K562 (cell line): ENCODE measurements at regions not wholly inside any gene's neighbourhood (a gene's known extent, or its start where the extent isn't known, plus 50 kb on each side); places are given as distances from the start of the nearest gene placed in this dataset.

Experiments
- ADNP ChIP-seq: fragments of 200-800 bp; sonication (Bioruptor generic); IDR thresholded peaks from 2 replicates; pipeline ENCODE4 v1.6.1; 2016; ENCODE audit warnings: missing genetic modification characterization, missing compliant biosample characterization
- BCOR ChIP-seq: fragments of 450-650 bp; IDR thresholded peaks from 2 replicates; pipeline ENCODE4 v1.6.1; 2016
- CBX5 ChIP-seq: IDR thresholded peaks from 2 replicates; pipeline ENCODE4 v1.6.1; 2014; ENCODE audit warnings: low read depth, borderline replicate concordance
- CREB1 ChIP-seq, 2 experiments: sonication (generic) in 1 of 2; formaldehyde crosslinking in 1 of 2; IDR thresholded peaks; 2 replicates each; pipeline versions ENCODE4 v1.6.1 to v1.8.0; 2012 to 2022; ENCODE audit warnings: inconsistent platforms in 1 of 2, mild to moderate bottlenecking in 1 of 2, missing genetic modification reagents in 1 of 2, moderate library complexity in 1 of 2
- HMG20B ChIP-seq: fragments of 250-450 bp; sonication (Bioruptor Pico); IDR thresholded peaks from 2 replicates; pipeline ENCODE4 v1.5.0; 2021; ENCODE audit warnings: mild to moderate bottlenecking
- KDM1A ChIP-seq, 2 experiments: fragments of 450-650 bp; IDR thresholded peaks; 2 replicates each; pipeline ENCODE4 v1.6.1; 2016; ENCODE audit warnings: mild to moderate bottlenecking in 2 of 2
- KLF13 ChIP-seq: fragments of 450-650 bp; IDR thresholded peaks from 2 replicates; pipeline ENCODE4 v1.6.1; 2016; ENCODE audit warnings: missing genetic modification characterization, low read depth, mild to moderate bottlenecking, missing compliant biosample characterization, moderate library complexity, borderline replicate concordance
- NFE2L1 ChIP-seq: fragments of 450-650 bp; IDR thresholded peaks from 2 replicates; pipeline ENCODE4 v1.6.1; 2016; ENCODE audit warnings: missing genetic modification characterization, low read depth, mild to moderate bottlenecking, missing compliant biosample characterization, moderate library complexity, borderline replicate concordance
- NFYB ChIP-seq: IDR thresholded peaks from 2 replicates; pipeline ENCODE4 v1.6.1; 2011; ENCODE audit warnings: mild to moderate bottlenecking, moderate library complexity; ENCODE audit not compliant: insufficient read length; ENCODE audit errors: extremely low read depth
- PHB ChIP-seq: fragments of 250-450 bp; sonication (Bioruptor Pico); IDR thresholded peaks from 2 replicates; pipeline ENCODE4 v1.5.0; 2021
- PHB2 ChIP-seq: fragments of 450-650 bp; IDR thresholded peaks from 2 replicates; pipeline ENCODE4 v1.6.1; 2017; ENCODE audit warnings: low read depth
- SREBF2 ChIP-seq: sonication (generic); formaldehyde crosslinking; IDR thresholded peaks from 2 replicates; pipeline ENCODE4 v1.4.0; 2020; ENCODE audit warnings: mild to moderate bottlenecking, missing genetic modification reagents
- TAF7 ChIP-seq: fragments of 450-650 bp; IDR thresholded peaks from 2 replicates; pipeline ENCODE4 v1.6.1; 2016; ENCODE audit warnings: missing genetic modification characterization, missing compliant biosample characterization
- ZNF140 ChIP-seq: fragments of 250-450 bp; sonication (Bioruptor Pico); IDR thresholded peaks from 2 replicates; pipeline ENCODE4 v1.8.0; 2021; ENCODE audit warnings: moderate library complexity, mild to moderate bottlenecking, inconsistent platforms
- ZNF274 ChIP-seq: IDR thresholded peaks from 2 replicates; pipeline ENCODE4 v1.6.1; 2011; ENCODE audit warnings: low read depth, mild to moderate bottlenecking, low read length, moderate library complexity, borderline replicate concordance
- ZNF316 ChIP-seq: fragments of 450-650 bp; IDR thresholded peaks from 2 replicates; pipeline ENCODE4 v1.6.1; 2016
- ZNF408 ChIP-seq: fragments of 250-450 bp; sonication (Bioruptor Pico); IDR thresholded peaks from 2 replicates; pipeline ENCODE4 v1.4.0; 2020; ENCODE audit warnings: low read depth, mild to moderate bottlenecking, moderate library complexity
- ZNF707 ChIP-seq: fragments of 250-450 bp; sonication (Bioruptor Pico); conservative IDR thresholded peaks from 2 replicates; pipeline ENCODE4 v1.8.0; 2022; ENCODE audit warnings: inconsistent platforms, mild to moderate bottlenecking, moderate library complexity
- TF ChIP-seq, protein P1 (sequence below): fragments of 450-650 bp; formaldehyde crosslinking; IDR thresholded peaks from 2 replicates; pipeline ENCODE4 v1.4.0; 2022; ENCODE audit warnings: missing genetic modification characterization
- TF ChIP-seq, protein P2 (sequence below): fragments of 450-650 bp; IDR thresholded peaks from 2 replicates; pipeline ENCODE4 v1.6.1; 2017; ENCODE audit warnings: antibody characterized with exemption
- TF ChIP-seq, protein P3 (sequence below): fragments of 250-450 bp; sonication (Bioruptor Pico); IDR thresholded peaks from 2 replicates; pipeline ENCODE4 v1.5.0; 2021
- TF ChIP-seq, protein P4 (sequence below): fragments of 250-450 bp; sonication (Bioruptor Pico); IDR thresholded peaks from 2 replicates; pipeline ENCODE4 v1.8.0; 2022; ENCODE audit warnings: inconsistent platforms, mild to moderate bottlenecking, moderate library complexity, borderline replicate concordance

DNA sequence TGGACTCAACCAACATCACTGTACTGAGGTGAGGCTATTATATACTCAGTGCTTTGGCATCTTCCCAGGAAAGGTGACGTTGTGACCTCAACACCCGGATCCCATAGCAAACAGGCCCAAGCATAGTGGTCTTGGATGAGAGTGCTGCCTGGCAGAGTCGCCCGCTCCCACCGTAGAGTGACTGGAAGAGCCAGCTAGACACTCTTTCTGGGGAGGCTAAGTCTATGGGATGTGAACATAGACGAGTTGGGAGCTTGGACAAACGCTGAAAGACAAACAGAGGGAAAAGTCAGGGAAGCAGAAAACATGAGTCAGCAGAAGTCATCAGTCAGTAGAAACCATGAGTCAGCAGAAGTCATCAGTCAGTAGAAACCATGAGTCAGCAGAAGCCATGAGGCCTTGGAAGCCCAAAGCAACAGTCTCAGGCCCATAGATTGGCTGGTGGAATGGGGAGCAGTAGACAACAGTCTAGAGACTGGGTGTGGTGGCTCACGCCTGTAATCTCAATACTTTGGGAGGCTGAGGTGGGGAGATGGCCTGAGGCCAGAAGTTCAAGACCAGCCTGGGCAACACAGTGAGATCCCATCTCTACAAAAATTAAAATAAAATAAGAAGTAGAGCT is 66.4 kb upstream of the MAP1LC3B2 start (continued):
- TF ChIP-seq KDM1A (IDR thresholded peaks at IDR 0.05): peak; percentile 85 to 93
- no peak for TF ChIP-seq CREB1 (IDR thresholded peaks at IDR 0.05)
- no peak for TF ChIP-seq CREB1 (CRISPR knock-in tag; IDR thresholded peaks at IDR 0.05)
- no peak for TF ChIP-seq PHB (CRISPR knock-in tag)
- TF ChIP-seq, protein P1, sequence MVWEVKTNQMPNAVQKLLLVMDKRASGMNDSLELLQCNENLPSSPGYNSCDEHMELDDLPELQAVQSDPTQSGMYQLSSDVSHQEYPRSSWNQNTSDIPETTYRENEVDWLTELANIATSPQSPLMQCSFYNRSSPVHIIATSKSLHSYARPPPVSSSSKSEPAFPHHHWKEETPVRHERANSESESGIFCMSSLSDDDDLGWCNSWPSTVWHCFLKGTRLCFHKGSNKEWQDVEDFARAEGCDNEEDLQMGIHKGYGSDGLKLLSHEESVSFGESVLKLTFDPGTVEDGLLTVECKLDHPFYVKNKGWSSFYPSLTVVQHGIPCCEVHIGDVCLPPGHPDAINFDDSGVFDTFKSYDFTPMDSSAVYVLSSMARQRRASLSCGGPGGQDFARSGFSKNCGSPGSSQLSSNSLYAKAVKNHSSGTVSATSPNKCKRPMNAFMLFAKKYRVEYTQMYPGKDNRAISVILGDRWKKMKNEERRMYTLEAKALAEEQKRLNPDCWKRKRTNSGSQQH (CRISPR knock-in tag): 0 out of 2 replicates have a peak, but pooled peaks have one; percentile 73
- TF ChIP-seq ZNF316: peak; percentile 100
- no peak for TF ChIP-seq SREBF2 (CRISPR knock-in tag)
- TF ChIP-seq, protein P2, sequence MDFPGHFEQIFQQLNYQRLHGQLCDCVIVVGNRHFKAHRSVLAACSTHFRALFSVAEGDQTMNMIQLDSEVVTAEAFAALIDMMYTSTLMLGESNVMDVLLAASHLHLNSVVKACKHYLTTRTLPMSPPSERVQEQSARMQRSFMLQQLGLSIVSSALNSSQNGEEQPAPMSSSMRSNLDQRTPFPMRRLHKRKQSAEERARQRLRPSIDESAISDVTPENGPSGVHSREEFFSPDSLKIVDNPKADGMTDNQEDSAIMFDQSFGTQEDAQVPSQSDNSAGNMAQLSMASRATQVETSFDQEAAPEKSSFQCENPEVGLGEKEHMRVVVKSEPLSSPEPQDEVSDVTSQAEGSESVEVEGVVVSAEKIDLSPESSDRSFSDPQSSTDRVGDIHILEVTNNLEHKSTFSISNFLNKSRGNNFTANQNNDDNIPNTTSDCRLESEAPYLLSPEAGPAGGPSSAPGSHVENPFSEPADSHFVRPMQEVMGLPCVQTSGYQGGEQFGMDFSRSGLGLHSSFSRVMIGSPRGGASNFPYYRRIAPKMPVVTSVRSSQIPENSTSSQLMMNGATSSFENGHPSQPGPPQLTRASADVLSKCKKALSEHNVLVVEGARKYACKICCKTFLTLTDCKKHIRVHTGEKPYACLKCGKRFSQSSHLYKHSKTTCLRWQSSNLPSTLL: no peak
- no peak for TF ChIP-seq KLF13 (tag)
- peak; percentile 100 for TF ChIP-seq NFE2L1
- TF ChIP-seq ZNF274: no peak
- TF ChIP-seq CBX5: peak; percentile 62; the same call in 1 of the 2 replicates
- TF ChIP-seq TAF7: no peak; the same call in 1 of the 2 replicates
- TF ChIP-seq ADNP (tag): peak; percentile 94
- TF ChIP-seq, protein P3, sequence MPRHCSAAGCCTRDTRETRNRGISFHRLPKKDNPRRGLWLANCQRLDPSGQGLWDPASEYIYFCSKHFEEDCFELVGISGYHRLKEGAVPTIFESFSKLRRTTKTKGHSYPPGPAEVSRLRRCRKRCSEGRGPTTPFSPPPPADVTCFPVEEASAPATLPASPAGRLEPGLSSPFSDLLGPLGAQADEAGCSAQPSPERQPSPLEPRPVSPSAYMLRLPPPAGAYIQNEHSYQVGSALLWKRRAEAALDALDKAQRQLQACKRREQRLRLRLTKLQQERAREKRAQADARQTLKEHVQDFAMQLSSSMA (CRISPR knock-in tag): no peak
- TF ChIP-seq BCOR: peak; percentile 99
- TF ChIP-seq, protein P4, sequence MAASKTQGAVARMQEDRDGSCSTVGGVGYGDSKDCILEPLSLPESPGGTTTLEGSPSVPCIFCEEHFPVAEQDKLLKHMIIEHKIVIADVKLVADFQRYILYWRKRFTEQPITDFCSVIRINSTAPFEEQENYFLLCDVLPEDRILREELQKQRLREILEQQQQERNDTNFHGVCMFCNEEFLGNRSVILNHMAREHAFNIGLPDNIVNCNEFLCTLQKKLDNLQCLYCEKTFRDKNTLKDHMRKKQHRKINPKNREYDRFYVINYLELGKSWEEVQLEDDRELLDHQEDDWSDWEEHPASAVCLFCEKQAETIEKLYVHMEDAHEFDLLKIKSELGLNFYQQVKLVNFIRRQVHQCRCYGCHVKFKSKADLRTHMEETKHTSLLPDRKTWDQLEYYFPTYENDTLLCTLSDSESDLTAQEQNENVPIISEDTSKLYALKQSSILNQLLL (CRISPR knock-in tag): no peak
- TF ChIP-seq ZNF707 (CRISPR knock-in tag): no peak
- TF ChIP-seq ZNF140 (CRISPR knock-in tag): no peak
- TF ChIP-seq HMG20B (CRISPR knock-in tag): no peak
- TF ChIP-seq ZNF408: no peak
- TF ChIP-seq PHB2: no peak
- TF ChIP-seq NFYB: no peak
